ENCODE measurements at regions not wholly inside any gene's neighbourhood (a gene's known extent, or its start where the extent isn't known, plus 50 kb on each side); places are given as distances from the start of the nearest gene placed in this dataset.

DNA sequence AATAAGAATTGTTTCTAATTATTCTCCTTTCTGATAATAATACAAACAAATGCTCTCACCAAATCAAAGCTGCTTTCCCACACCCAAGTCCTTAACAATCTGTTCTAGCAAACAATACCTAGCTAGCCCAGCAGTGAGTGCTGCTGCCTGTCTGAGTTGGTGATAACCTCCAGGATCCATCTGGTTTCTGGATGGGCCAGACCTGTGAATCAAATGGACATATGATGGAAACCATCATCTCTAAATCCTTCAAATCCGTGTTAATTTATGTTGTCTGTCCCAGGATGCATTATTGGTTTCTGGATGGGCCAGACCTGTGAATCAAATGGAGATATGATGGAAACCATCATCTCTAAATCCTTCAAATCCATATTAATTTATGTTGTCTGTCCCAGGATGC lies 1230.0 kb downstream of the AMY1C start:
- DNase-seq (ENCODE audit: low spot score), result no peak
- no peak overlapping the region for H3K4me2 ChIP-seq (ENCODE audit: low read depth, low read length)
- BruUV-seq (replicated peaks), result no TSS peak
- ChIA-PET CTCF (ENCODE audit: low intra/inter-chr PET ratio, low total read pairs) (no interaction called here), POLR2A (no interaction called here)
- no peak for ATAC-seq
- FAIRE-seq, result no peak
- H3K27ac ChIP-seq (ENCODE audit: extremely low read length, insufficient read depth, low read length), result no peak overlapping the region
- H3K27me3 ChIP-seq (ENCODE audit: control insufficient read depth in 1 of 2, insufficient read depth in 2 of 2, low read length in 2 of 2), result no peaks in the 10 kb centered on the region; a peak in 1 of 5 replicates
- intact Hi-C loops (cut with micrococcal nuclease; ENCODE audit: unreplicated experiment), result loop anchor here (5.0 kb wide), 1 partner anchor 158 kb away; no protein-coding TSS in a partner anchor
- 0% methylated on average over 1 of the region's 1 CpG for WGBS (ENCODE audit: low lambda C conversion rate)
- H3K4me3 ChIP-seq (replicated peaks in 1 of 3; ENCODE audit: insufficient read depth in 1 of 3, low read depth in 2 of 3, low read length in 3 of 3), result no peak overlapping the region
- H2AFZ ChIP-seq (ENCODE audit: low read length), result no peak overlapping the region
- no peaks in the 10 kb centered on the region for H4K20me1 ChIP-seq (ENCODE audit: insufficient read depth, low read length)
- no peaks in the 10 kb centered on the region for H3K4me1 ChIP-seq (ENCODE audit: insufficient read depth, low read length)
- no peak overlapping the region for H3K9ac ChIP-seq (ENCODE audit: insufficient read depth, low read depth, low read length)
- H3K36me3 ChIP-seq (replicated peaks in 1 of 2; ENCODE audit: control insufficient read depth in 1 of 2, insufficient read depth in 2 of 2, low read length in 2 of 2), result no peaks in the 10 kb centered on the region
- peaks cover 3% of the 10 kb centered on the region for H3K9me3 ChIP-seq (ENCODE audit: low read length)
- in situ Hi-C loops (cut with HindIII; ENCODE audit: extremely low pct_ligation_motif_present, low pct_unique_long_range_greater_than_20kb), result no loop called here
- H3K79me2 ChIP-seq (ENCODE audit: insufficient read depth, low read length), result no peaks in the 10 kb centered on the region
- TF ChIP-seq, protein P1, sequence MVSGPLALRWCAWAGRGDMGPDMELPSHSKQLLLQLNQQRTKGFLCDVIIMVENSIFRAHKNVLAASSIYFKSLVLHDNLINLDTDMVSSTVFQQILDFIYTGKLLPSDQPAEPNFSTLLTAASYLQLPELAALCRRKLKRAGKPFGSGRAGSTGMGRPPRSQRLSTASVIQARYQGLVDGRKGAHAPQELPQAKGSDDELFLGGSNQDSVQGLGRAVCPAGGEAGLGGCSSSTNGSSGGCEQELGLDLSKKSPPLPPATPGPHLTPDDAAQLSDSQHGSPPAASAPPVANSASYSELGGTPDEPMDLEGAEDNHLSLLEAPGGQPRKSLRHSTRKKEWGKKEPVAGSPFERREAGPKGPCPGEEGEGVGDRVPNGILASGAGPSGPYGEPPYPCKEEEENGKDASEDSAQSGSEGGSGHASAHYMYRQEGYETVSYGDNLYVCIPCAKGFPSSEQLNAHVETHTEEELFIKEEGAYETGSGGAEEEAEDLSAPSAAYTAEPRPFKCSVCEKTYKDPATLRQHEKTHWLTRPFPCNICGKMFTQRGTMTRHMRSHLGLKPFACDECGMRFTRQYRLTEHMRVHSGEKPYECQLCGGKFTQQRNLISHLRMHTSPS (CRISPR knock-in tag; IDR thresholded peaks at IDR 0.05; ENCODE audit: low read depth), result no peak
- TF ChIP-seq, protein P2, sequence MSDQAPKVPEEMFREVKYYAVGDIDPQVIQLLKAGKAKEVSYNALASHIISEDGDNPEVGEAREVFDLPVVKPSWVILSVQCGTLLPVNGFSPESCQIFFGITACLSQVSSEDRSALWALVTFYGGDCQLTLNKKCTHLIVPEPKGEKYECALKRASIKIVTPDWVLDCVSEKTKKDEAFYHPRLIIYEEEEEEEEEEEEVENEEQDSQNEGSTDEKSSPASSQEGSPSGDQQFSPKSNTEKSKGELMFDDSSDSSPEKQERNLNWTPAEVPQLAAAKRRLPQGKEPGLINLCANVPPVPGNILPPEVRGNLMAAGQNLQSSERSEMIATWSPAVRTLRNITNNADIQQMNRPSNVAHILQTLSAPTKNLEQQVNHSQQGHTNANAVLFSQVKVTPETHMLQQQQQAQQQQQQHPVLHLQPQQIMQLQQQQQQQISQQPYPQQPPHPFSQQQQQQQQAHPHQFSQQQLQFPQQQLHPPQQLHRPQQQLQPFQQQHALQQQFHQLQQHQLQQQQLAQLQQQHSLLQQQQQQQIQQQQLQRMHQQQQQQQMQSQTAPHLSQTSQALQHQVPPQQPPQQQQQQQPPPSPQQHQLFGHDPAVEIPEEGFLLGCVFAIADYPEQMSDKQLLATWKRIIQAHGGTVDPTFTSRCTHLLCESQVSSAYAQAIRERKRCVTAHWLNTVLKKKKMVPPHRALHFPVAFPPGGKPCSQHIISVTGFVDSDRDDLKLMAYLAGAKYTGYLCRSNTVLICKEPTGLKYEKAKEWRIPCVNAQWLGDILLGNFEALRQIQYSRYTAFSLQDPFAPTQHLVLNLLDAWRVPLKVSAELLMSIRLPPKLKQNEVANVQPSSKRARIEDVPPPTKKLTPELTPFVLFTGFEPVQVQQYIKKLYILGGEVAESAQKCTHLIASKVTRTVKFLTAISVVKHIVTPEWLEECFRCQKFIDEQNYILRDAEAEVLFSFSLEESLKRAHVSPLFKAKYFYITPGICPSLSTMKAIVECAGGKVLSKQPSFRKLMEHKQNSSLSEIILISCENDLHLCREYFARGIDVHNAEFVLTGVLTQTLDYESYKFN (CRISPR knock-in tag; conservative IDR thresholded peaks at IDR 0.05), result no peak
- TF ChIP-seq, protein P3, sequence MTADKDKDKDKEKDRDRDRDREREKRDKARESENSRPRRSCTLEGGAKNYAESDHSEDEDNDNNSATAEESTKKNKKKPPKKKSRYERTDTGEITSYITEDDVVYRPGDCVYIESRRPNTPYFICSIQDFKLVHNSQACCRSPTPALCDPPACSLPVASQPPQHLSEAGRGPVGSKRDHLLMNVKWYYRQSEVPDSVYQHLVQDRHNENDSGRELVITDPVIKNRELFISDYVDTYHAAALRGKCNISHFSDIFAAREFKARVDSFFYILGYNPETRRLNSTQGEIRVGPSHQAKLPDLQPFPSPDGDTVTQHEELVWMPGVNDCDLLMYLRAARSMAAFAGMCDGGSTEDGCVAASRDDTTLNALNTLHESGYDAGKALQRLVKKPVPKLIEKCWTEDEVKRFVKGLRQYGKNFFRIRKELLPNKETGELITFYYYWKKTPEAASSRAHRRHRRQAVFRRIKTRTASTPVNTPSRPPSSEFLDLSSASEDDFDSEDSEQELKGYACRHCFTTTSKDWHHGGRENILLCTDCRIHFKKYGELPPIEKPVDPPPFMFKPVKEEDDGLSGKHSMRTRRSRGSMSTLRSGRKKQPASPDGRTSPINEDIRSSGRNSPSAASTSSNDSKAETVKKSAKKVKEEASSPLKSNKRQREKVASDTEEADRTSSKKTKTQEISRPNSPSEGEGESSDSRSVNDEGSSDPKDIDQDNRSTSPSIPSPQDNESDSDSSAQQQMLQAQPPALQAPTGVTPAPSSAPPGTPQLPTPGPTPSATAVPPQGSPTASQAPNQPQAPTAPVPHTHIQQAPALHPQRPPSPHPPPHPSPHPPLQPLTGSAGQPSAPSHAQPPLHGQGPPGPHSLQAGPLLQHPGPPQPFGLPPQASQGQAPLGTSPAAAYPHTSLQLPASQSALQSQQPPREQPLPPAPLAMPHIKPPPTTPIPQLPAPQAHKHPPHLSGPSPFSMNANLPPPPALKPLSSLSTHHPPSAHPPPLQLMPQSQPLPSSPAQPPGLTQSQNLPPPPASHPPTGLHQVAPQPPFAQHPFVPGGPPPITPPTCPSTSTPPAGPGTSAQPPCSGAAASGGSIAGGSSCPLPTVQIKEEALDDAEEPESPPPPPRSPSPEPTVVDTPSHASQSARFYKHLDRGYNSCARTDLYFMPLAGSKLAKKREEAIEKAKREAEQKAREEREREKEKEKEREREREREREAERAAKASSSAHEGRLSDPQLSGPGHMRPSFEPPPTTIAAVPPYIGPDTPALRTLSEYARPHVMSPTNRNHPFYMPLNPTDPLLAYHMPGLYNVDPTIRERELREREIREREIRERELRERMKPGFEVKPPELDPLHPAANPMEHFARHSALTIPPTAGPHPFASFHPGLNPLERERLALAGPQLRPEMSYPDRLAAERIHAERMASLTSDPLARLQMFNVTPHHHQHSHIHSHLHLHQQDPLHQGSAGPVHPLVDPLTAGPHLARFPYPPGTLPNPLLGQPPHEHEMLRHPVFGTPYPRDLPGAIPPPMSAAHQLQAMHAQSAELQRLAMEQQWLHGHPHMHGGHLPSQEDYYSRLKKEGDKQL (CRISPR knock-in tag; IDR thresholded peaks at IDR 0.05; ENCODE audit: low read depth), result no peak
- TF ChIP-seq KLF13 (CRISPR knock-in tag; IDR thresholded peaks at IDR 0.05), result no peak
- TF ChIP-seq NAIF1 (CRISPR knock-in tag; IDR thresholded peaks at IDR 0.05; ENCODE audit: borderline replicate concordance), result no peak
- TF ChIP-seq TARDBP (CRISPR knock-in tag; IDR thresholded peaks at IDR 0.05), result no peak
- TF ChIP-seq, protein P4, sequence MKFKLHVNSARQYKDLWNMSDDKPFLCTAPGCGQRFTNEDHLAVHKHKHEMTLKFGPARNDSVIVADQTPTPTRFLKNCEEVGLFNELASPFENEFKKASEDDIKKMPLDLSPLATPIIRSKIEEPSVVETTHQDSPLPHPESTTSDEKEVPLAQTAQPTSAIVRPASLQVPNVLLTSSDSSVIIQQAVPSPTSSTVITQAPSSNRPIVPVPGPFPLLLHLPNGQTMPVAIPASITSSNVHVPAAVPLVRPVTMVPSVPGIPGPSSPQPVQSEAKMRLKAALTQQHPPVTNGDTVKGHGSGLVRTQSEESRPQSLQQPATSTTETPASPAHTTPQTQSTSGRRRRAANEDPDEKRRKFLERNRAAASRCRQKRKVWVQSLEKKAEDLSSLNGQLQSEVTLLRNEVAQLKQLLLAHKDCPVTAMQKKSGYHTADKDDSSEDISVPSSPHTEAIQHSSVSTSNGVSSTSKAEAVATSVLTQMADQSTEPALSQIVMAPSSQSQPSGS (CRISPR knock-in tag; IDR thresholded peaks at IDR 0.05), result no peak
- TF ChIP-seq ZNF484 (CRISPR knock-in tag; IDR thresholded peaks at IDR 0.05; ENCODE audit: borderline replicate concordance, low read depth), result no peak
- TF ChIP-seq ZSCAN31 (CRISPR knock-in tag; IDR thresholded peaks at IDR 0.05; ENCODE audit: low read depth), result no peak
- no peak for TF ChIP-seq ZC3H4 (CRISPR knock-in tag; IDR thresholded peaks at IDR 0.05; ENCODE audit: borderline replicate concordance)
- TF ChIP-seq NR1H2 (CRISPR knock-in tag; IDR thresholded peaks at IDR 0.05; ENCODE audit: borderline replicate concordance, low read depth), result no peak
- TF ChIP-seq MLLT10 (CRISPR knock-in tag; IDR thresholded peaks at IDR 0.05), result no peak
- TF ChIP-seq TAF15 (IDR thresholded peaks at IDR 0.05; ENCODE audit: low read depth, low read length, poor library complexity, severe bottlenecking), result no peak
